ENCODE measurements at regions not wholly inside any gene's neighbourhood (a gene's known extent, or its start where the extent isn't known, plus 50 kb on each side); places are given as distances from the start of the nearest gene placed in this dataset.

DNA sequence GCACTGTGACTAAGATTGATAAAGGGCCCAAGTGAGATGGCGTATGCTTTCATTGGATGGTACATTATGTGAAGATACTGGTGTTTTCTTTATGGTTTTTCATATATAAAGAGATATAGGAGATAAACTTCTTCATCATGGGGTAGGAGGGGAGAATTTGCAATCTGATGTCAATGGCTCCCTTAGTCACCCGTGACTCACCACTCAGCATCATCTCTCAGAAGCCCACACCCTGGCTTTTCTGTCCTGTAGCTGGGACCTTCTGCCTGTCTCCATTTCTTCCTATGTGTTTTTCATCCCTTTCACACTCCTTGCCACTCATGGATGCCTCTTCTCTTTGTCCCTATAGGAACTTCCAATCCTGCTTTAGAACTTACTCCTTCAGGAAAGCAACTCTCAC is 114.3 kb upstream of the SEMA6D start:
- Mint-ChIP-seq H3K4me1 (peaks cover 31% of the 10 kb centered on the region), H3K36me3 (no peaks in the 10 kb centered on the region), H3K27ac (no peak overlapping the region), H3K9me3 (peaks cover 7% of the 10 kb centered on the region), H3K4me3 (no peak overlapping the region), H3K27me3 (ENCODE audit: low read depth) (no peaks in the 10 kb centered on the region)
- POLR2A ChIA-PET, result no interaction called here
- TF ChIP-seq GABPB1 (CRISPR knock-in tag; IDR thresholded peaks at IDR 0.05), result no peak
- no peak for TF ChIP-seq TEAD1 (CRISPR knock-in tag; IDR thresholded peaks at IDR 0.05)
- TF ChIP-seq, protein P1, sequence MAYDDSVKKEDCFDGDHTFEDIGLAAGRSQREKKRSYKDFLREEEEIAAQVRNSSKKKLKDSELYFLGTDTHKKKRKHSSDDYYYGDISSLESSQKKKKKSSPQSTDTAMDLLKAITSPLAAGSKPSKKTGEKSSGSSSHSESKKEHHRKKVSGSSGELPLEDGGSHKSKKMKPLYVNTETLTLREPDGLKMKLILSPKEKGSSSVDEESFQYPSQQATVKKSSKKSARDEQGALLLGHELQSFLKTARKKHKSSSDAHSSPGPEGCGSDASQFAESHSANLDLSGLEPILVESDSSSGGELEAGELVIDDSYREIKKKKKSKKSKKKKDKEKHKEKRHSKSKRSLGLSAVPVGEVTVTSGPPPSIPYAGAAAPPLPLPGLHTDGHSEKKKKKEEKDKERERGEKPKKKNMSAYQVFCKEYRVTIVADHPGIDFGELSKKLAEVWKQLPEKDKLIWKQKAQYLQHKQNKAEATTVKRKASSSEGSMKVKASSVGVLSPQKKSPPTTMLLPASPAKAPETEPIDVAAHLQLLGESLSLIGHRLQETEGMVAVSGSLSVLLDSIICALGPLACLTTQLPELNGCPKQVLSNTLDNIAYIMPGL (CRISPR knock-in tag; IDR thresholded peaks at IDR 0.05), result no peak
- TF ChIP-seq, protein P2, sequence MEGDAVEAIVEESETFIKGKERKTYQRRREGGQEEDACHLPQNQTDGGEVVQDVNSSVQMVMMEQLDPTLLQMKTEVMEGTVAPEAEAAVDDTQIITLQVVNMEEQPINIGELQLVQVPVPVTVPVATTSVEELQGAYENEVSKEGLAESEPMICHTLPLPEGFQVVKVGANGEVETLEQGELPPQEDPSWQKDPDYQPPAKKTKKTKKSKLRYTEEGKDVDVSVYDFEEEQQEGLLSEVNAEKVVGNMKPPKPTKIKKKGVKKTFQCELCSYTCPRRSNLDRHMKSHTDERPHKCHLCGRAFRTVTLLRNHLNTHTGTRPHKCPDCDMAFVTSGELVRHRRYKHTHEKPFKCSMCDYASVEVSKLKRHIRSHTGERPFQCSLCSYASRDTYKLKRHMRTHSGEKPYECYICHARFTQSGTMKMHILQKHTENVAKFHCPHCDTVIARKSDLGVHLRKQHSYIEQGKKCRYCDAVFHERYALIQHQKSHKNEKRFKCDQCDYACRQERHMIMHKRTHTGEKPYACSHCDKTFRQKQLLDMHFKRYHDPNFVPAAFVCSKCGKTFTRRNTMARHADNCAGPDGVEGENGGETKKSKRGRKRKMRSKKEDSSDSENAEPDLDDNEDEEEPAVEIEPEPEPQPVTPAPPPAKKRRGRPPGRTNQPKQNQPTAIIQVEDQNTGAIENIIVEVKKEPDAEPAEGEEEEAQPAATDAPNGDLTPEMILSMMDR (IDR thresholded peaks at IDR 0.05), result no peak
- TF ChIP-seq ZNF121 (CRISPR knock-in tag; IDR thresholded peaks at IDR 0.05), result no peak
- no peak for TF ChIP-seq ZNF219 (CRISPR knock-in tag; IDR thresholded peaks at IDR 0.05; ENCODE audit: borderline replicate concordance)
- TF ChIP-seq, protein P3, sequence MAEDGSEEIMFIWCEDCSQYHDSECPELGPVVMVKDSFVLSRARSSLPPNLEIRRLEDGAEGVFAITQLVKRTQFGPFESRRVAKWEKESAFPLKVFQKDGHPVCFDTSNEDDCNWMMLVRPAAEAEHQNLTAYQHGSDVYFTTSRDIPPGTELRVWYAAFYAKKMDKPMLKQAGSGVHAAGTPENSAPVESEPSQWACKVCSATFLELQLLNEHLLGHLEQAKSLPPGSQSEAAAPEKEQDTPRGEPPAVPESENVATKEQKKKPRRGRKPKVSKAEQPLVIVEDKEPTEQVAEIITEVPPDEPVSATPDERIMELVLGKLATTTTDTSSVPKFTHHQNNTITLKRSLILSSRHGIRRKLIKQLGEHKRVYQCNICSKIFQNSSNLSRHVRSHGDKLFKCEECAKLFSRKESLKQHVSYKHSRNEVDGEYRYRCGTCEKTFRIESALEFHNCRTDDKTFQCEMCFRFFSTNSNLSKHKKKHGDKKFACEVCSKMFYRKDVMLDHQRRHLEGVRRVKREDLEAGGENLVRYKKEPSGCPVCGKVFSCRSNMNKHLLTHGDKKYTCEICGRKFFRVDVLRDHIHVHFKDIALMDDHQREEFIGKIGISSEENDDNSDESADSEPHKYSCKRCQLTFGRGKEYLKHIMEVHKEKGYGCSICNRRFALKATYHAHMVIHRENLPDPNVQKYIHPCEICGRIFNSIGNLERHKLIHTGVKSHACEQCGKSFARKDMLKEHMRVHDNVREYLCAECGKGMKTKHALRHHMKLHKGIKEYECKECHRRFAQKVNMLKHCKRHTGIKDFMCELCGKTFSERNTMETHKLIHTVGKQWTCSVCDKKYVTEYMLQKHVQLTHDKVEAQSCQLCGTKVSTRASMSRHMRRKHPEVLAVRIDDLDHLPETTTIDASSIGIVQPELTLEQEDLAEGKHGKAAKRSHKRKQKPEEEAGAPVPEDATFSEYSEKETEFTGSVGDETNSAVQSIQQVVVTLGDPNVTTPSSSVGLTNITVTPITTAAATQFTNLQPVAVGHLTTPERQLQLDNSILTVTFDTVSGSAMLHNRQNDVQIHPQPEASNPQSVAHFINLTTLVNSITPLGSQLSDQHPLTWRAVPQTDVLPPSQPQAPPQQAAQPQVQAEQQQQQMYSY (CRISPR knock-in tag; IDR thresholded peaks at IDR 0.05), result no peak
- no peak for DNase-seq (ENCODE audit: low spot score)
- CTCF ChIA-PET, result no interaction called here
- ATAC-seq, result no peak

DNA sequence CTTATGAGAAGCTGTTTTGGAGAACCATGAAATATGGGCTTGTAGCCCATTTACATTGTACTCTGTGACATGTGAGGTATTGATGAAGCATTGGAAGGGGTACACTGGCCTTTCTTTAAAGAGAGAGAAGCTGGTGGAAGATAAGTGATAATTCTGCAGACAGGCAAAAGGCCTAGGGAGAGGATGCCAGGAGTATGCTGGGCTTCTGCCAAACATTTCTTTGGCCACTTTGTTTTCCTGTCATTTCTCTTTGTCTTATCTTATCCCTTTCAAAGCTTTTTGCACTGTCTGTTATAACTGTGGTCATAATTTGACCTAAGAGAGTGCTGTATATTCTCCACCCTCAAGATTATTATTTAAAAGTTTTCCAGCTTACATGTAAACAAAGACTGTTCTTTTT is 109.6 kb upstream of the SEMA6D start:
- no peaks in the 10 kb centered on the region for H3K4me1 Mint-ChIP-seq
- POLR2A ChIA-PET, result no interaction called here
- DNase-seq (ENCODE audit: low spot score) (no peak), ATAC-seq (no peak)
- no peaks in the 10 kb centered on the region for H3K36me3 Mint-ChIP-seq
- peaks cover 7% of the 10 kb centered on the region for H3K9me3 Mint-ChIP-seq
- no peaks in the 10 kb centered on the region for H3K27me3 Mint-ChIP-seq (ENCODE audit: low read depth)
- H3K4me3 Mint-ChIP-seq, result no peak overlapping the region
- H3K27ac Mint-ChIP-seq, result no peak overlapping the region
- TF ChIP-seq, protein P4, sequence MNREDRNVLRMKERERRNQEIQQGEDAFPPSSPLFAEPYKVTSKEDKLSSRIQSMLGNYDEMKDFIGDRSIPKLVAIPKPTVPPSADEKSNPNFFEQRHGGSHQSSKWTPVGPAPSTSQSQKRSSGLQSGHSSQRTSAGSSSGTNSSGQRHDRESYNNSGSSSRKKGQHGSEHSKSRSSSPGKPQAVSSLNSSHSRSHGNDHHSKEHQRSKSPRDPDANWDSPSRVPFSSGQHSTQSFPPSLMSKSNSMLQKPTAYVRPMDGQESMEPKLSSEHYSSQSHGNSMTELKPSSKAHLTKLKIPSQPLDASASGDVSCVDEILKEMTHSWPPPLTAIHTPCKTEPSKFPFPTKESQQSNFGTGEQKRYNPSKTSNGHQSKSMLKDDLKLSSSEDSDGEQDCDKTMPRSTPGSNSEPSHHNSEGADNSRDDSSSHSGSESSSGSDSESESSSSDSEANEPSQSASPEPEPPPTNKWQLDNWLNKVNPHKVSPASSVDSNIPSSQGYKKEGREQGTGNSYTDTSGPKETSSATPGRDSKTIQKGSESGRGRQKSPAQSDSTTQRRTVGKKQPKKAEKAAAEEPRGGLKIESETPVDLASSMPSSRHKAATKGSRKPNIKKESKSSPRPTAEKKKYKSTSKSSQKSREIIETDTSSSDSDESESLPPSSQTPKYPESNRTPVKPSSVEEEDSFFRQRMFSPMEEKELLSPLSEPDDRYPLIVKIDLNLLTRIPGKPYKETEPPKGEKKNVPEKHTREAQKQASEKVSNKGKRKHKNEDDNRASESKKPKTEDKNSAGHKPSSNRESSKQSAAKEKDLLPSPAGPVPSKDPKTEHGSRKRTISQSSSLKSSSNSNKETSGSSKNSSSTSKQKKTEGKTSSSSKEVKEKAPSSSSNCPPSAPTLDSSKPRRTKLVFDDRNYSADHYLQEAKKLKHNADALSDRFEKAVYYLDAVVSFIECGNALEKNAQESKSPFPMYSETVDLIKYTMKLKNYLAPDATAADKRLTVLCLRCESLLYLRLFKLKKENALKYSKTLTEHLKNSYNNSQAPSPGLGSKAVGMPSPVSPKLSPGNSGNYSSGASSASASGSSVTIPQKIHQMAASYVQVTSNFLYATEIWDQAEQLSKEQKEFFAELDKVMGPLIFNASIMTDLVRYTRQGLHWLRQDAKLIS (CRISPR knock-in tag; IDR thresholded peaks at IDR 0.05; ENCODE audit: borderline replicate concordance), result no peak
- TF ChIP-seq SOX15 (CRISPR knock-in tag; IDR thresholded peaks at IDR 0.05), result no peak
- TF ChIP-seq, protein P5, sequence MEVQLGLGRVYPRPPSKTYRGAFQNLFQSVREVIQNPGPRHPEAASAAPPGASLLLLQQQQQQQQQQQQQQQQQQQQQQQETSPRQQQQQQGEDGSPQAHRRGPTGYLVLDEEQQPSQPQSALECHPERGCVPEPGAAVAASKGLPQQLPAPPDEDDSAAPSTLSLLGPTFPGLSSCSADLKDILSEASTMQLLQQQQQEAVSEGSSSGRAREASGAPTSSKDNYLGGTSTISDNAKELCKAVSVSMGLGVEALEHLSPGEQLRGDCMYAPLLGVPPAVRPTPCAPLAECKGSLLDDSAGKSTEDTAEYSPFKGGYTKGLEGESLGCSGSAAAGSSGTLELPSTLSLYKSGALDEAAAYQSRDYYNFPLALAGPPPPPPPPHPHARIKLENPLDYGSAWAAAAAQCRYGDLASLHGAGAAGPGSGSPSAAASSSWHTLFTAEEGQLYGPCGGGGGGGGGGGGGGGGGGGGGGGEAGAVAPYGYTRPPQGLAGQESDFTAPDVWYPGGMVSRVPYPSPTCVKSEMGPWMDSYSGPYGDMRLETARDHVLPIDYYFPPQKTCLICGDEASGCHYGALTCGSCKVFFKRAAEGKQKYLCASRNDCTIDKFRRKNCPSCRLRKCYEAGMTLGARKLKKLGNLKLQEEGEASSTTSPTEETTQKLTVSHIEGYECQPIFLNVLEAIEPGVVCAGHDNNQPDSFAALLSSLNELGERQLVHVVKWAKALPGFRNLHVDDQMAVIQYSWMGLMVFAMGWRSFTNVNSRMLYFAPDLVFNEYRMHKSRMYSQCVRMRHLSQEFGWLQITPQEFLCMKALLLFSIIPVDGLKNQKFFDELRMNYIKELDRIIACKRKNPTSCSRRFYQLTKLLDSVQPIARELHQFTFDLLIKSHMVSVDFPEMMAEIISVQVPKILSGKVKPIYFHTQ (CRISPR knock-in tag; IDR thresholded peaks at IDR 0.05), result no peak
- no peak for TF ChIP-seq MYBL2 (CRISPR knock-in tag; IDR thresholded peaks at IDR 0.05)
- no peak for TF ChIP-seq HMGA2 (CRISPR knock-in tag; IDR thresholded peaks at IDR 0.05)
- no peak for TF ChIP-seq FOXJ3 (CRISPR knock-in tag; IDR thresholded peaks at IDR 0.05; ENCODE audit: borderline replicate concordance)
- TF ChIP-seq CREB1 (CRISPR knock-in tag; IDR thresholded peaks at IDR 0.05), result no peak
- TF ChIP-seq, protein P6, sequence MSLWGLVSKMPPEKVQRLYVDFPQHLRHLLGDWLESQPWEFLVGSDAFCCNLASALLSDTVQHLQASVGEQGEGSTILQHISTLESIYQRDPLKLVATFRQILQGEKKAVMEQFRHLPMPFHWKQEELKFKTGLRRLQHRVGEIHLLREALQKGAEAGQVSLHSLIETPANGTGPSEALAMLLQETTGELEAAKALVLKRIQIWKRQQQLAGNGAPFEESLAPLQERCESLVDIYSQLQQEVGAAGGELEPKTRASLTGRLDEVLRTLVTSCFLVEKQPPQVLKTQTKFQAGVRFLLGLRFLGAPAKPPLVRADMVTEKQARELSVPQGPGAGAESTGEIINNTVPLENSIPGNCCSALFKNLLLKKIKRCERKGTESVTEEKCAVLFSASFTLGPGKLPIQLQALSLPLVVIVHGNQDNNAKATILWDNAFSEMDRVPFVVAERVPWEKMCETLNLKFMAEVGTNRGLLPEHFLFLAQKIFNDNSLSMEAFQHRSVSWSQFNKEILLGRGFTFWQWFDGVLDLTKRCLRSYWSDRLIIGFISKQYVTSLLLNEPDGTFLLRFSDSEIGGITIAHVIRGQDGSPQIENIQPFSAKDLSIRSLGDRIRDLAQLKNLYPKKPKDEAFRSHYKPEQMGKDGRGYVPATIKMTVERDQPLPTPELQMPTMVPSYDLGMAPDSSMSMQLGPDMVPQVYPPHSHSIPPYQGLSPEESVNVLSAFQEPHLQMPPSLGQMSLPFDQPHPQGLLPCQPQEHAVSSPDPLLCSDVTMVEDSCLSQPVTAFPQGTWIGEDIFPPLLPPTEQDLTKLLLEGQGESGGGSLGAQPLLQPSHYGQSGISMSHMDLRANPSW (CRISPR knock-in tag; conservative IDR thresholded peaks at IDR 0.05; ENCODE audit: low read depth), result no peak
- no peak for TF ChIP-seq RORB (CRISPR knock-in tag; IDR thresholded peaks at IDR 0.05)
- TF ChIP-seq, protein P7, sequence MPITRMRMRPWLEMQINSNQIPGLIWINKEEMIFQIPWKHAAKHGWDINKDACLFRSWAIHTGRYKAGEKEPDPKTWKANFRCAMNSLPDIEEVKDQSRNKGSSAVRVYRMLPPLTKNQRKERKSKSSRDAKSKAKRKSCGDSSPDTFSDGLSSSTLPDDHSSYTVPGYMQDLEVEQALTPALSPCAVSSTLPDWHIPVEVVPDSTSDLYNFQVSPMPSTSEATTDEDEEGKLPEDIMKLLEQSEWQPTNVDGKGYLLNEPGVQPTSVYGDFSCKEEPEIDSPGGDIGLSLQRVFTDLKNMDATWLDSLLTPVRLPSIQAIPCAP (CRISPR knock-in tag; IDR thresholded peaks at IDR 0.05), result no peak
- CTCF ChIA-PET, result no interaction called here

Measured in WTC11 (cell line).